NCI-H1092 treated with DMSO at 0.1 percent for 48 hours (cell line): ENCODE measurements at regions not wholly inside any gene's neighbourhood (a gene's known extent, or its start where the extent isn't known, plus 50 kb on each side); places are given as distances from the start of the nearest gene placed in this dataset.

ENCODE experiments used
- DNase-seq: peaks from one replicate; lab custom pipeline; 2025; lab: John Stamatoyannopoulos, UW

DNA sequence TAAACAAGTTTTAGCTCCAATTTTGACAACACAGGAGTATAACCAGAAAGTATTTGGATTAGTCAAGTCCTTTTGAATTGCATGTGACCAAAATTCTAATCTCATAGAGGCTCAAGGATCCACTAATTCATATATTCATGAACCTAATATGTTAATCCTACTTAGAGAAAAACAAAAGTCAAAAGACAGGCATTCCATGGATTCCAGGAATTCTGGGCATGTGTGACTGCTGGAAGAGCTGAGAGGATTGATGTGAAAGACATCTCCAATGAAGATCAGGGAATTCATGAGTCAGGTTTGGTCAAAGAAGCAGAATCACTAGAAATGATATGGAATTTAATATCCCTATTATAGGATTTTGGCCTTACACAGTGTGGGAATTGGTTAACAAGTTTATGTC, 1494.6 kb upstream of the DDX18 start:
- DNase-seq, result no peak

DNA sequence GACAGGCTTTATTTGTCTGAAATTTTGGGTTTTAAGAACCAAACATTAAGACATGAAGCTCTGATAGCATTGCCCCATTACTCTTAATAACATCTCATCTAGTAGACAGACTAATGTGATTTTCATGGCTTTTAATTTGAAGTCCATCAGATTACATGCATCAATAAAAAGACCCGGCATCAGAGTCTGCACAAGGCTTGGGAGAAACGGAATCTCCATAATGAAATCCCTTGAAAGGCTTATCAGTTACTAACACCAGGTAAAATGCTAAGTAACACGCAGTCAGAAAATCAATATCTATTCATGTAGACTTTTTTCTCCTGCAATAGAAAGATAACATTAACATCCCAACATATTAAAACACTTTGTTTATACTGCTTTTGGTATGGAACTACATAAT, 1485.2 kb upstream of the DDX18 start:
- DNase-seq, result no peak

DNA sequence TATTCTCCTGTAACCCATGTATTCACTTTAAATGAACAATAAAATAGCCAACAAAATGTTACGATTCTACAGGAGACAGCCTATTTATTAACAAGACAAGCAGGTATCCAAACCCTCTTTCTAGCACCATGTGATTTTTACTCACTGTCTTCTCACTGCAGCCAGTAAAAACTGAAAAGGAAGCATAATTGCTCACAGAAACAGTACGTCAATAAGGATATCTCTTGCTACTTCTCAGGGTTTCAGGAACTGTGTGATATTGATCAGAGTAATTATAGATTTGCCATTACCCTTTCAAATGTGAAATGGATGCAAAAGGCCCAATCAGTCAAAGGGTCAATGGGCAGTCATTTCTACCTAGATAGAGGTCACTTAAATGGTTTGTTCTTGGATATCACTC, 1473.8 kb upstream of the DDX18 start:
- DNase-seq, result no peak

DNA sequence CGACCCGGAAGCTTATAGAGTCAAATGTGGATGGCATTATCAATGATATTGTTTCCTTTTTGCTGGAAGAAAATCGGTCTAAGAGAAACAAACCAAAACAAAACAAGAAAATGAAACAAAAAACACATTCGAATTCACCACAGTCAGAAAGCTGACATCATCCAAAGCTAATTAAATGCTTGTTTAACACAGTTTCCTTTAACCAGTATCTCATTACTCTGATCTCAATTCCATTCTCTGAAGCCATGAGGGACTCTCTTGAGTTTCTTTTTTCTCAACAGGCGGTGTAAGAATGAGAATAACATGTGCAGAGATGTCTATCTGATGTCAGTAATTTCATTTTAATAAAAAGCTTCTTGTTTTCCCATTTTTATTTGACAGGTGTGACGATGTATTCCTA, 1448.3 kb upstream of the DDX18 start:
- DNase-seq, result no peak

DNA sequence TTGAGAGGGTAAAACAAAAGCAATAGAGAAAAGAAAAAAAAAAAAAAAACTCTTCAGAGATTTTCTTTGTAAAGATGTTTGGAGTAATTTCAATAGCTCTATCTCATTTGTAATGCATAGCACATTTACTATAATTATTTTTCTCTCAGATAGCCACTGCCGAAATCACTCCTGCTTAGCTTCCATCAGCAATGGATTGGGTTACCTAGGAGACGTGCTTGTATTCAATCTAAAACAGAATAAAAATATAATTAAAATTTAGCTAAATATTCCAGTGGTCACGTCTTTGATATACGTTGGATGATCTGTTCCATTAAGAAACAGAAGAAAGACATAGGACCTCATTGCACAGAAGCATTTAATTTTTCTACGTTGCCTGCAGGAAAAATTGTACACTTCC, 1435.7 kb upstream of the DDX18 start:
- DNase-seq, result no peak

DNA sequence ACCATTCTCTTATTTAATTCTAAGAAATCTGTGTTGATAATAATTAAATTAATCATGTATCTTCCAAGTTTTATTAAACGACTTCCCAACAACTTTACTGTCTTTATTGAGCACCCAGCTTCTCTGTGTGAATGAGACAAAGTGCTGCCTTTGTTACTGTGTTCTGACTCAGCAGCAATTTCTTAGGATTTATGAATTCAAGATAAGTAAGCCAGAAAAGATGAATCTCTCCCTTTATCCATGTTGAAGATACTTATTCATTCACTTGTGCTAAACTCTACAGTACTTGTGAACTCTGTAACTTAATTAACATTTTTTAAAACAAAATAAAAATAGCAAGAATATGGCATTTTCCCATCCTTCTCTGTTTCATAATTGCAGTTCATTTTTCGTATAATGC, 1403.3 kb upstream of the DDX18 start:
- no peak for DNase-seq

DNA sequence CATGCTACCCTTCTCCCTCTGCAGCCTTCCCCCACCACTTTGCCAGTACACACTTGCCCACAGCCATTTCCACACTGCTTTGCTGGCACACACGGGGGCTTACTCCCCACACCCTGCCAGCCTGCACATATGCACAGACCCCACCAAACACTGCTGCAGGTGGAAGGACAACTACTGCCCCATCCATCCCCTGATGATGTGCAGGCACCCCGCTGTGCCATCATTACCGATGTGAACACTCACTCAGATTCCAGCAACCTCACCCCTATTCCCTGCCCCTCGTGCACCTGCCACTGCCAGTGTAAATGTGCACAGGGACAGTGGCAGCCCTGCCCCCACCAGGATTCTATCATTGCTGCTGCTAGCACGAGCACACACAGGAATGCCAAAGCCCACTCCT, 1400.8 kb upstream of the DDX18 start:
- DNase-seq, result no peak

DNA sequence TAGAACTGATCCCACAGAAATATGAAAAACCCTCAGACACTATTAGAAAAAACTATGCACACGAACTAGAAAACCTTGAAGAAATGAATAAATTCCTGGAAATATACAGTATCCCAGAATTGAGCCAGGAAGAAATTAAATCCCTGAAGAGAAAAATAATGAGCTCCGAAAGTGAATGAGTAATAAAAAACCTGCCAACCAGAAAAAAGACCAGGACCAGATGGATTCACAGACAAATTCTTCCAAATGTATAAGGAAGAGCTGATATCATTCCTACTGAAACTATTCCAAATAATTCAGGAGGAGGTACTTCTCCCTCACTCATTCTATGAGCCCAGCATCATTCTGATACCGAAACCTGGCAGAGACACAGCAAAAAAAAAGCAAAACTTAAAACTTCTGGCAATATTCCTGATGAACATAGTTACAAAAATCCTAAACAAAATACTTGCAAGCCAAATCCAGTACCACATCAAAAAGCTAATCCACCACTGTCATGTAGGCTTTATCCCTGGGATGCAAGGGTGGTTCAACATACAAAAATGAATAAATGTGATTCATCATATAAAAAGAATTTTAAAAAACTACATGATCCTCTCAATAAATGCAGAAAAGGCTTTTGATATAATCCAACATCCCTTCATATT, 1397.6 kb upstream of the DDX18 start:
- no peak for DNase-seq

DNA sequence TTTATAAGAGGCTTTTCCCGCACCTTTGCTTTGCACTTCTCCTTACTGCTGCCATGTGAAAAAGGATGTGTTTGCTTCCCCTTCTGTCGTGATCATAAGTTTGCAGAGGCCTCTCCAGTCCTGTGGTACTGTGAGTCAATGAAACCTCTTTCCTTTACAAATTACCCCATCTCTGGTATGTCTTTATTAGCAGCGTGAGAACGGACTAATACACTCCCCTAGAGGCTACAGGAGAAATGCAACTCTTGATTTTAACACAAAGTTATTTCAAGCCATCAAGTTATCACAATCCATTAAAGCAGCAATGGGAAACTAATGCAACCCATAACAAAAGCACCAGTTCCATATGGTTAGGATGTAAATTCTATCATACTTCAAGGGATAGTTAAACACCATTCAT, 1378.8 kb upstream of the DDX18 start:
- no peak for DNase-seq

DNA sequence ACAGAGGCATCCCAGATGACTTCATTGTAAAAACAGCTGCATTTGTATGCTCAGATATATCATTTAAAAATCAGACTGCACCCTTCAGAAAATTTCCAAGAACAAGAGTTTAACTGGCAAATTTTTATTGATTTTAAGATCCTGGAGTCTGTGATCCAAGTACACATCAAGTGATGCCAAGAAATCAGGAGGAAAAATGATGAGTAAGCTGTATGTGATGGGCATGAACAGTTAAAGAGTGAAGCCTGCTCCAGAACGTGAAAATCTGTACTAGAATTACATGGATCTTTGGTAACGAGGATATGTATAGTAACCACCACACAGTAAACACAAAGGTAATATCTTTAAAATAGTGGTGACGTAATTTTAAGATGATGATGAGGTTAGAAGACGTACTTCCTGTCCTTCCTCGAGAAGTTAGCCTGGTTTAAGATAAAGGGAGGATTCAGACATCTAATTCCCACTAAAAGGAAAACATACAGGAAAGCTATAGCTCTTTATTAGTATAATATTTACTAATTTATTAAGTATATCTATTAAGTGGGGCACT, 1374.3 kb upstream of the DDX18 start:
- no peak for DNase-seq

DNA sequence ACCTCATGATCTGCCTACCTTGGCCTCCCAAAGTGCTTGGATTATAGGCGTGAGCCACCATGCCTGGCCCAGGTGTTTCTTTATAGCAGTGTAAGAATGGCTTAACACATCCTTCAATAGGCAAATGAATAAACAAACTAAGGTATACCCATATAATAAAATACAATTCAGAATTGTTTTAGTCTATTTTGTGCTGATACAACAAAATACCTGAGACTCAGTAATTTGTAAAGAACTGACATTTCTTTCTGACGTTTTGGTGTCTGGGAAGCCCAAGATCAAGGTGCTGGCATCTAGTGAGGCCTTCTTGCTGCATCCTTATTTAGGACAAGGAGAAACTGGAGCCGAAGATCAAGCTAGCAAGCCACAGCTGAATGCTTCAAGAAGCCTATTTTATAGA, 1372.1 kb upstream of the DDX18 start:
- DNase-seq, result no peak

DNA sequence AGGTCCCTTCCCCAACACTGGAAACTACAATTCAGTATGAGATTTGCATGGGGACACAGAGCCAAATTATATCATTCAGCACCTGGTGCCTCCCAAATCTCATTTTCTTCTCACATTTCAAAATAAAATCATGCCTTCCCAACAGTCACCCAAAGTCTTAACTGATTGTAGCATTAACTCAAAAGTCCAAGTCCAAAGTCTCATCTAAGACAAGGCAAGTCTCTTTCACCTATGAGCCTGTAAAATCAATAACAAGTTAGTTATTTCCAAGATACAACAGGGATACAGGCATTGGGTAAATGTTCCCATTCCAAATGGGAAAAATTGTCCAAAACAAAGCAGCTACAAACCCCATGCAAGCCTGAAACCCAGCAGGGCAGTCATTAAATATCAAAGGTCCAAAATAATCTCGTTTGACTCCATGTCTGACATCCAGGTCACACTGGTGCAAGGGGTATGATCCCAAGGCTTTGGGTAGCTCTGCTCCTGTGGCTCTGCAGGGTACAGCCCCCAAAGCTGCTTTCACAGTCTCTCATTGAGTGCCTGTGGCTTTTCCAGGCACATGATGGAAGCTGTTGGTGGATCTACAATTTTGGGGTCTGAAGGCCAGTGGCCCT, 1370.1 kb upstream of the DDX18 start:
- DNase-seq, result no peak

DNA sequence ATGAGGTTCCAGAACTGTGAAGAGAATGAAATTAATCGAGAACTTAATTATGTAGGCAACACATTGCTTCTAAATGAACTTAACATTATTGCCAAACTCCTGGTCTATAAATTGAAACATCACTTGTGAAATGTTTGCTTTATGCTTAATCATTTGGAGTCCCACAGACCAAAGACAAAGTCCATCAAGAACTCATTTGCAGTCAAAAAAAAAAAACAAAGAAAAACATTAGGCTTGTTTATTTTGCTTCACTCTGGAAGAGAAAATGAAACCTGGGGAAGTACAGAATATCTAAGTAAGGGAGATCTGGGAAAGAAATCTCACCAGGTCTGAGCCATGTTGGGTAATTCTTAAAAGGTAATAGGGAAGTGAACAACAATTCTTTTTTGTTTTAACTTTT, 1363.5 kb upstream of the DDX18 start:
- no peak for DNase-seq

DNA sequence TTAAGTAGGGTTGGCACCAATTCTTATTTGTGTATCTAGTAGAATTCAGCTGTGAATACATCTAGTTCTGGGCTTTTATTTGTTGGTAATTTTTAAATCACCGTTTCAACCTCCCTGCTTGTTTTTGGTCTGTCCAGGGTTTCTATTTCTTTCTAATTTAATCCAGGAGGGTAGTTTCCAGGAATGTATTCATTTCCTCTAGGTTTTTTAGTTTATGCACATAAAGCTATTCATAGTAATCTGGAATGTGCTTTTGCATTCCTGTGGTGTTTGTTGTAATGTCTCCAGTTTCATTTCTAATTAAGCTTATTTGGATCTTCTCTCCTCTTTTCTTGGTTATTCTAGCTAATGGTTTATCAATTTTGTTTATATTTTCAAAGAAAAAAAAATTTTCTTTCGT, 1361.8 kb upstream of the DDX18 start:
- DNase-seq, result no peak

DNA sequence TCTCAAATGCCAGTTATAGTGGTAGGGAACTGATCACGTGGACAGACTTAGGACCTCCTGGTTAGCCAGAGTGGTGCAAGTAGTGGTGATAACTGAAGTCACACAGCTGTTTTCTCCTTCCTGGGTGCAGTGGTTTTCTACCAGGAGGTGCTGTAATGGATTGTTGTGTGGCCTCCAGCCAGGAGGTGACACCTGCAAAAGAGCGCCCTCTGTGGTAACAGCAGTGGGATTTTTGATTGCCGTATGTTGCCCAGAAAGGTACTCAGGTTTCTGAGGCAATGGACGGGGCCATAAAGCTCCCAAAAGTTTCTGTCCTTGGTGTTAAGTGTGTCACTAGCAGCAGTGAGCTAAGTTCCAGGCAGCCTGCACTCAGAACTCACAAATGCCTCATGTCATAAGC, 1358.1 kb upstream of the DDX18 start:
- no peak for DNase-seq

DNA sequence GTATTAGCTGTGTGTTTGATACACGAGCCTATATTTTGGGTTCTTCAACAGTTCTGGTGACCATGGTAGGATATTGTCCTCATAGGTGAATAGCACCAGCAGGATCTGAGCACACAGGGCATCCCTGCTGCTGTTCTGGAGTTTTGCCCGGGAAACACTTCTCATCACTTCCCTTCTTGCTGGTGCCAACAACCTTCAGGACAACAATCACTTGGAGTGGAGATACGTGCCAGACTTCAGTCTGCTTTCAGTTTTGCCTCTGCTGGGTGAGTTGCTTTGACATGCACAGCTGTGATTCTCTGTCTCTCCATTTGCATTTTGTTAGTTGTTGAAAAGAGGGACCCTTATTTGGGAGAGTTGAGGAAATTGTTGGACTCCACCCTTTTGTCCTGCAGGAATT, 1347.2 kb upstream of the DDX18 start:
- DNase-seq, result peak; percentile 52

DNA sequence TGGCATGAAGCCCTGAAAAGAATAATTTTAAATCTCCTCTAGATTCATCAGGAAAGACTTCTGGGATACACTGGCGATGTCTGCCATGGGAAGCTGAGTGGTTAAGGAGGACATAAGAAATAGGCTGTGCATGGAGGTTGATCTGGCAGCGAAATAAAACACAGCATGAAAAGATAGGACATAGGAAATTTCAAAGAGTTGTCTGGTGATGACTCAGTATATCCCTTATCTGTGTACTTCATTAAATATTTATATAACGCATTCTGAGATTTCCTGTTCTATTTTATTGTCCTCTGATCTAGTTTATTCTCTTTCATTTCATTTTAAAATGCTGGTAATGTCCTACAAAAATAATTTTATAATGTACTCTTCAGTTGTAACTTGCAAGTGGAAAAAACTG, 1337.3 kb upstream of the DDX18 start:
- no peak for DNase-seq

DNA sequence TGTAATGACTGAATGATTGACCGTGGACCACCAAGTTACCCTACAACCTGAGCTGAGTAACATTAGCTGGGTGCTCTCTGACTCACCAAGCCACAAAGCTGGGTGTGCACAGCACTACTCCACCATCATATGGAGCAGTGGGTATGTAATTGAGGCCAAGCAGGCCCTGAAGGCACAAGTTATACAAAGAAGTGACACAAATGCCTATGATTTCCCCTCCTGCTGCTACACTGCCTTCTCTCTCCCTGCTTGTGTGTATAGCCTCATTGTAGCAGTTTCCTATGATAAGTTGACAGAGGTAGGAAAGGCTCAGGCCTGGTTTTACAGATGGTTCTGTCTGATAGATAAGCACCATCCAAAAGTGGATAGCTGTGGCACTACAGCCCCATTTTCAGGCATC, 1327.2 kb upstream of the DDX18 start:
- DNase-seq, result no peak

DNA sequence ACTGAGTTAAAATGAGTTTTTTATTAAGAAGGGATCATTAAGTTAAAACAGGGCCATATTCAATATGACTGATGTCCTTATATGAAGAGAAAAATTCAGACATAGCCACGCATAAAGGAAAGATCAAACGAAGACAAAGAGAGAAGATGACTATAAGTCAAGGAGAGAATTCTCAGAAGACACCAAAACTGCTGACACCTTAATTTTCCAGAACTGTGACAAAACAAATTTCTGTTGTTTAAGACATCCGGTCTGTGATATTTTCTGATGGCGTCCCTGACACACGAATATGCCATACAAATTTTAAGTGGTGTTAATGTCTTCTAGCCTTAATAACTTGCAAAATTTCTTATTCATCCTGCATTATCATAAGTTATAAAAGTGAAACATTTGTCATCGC, 1325.2 kb upstream of the DDX18 start:
- no peak for DNase-seq

DNA sequence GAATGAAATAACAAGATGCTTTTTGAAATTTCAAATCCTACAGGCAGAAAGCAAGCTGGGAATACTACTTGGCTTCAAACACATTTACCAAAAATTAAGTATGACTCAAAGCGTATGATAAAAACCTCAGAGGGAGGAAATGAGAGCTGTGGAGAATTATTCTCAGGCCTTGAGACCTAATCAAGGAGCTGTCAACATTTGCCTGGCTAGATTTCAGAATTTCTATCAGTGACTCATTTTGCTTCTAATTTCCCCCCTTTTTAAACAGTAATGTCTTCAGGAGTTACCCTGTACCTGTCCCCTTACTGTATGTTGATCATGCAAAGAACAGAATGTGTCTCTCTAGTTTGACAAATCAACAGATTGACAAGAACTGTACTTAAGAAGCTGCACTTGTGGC, 1324.5 kb upstream of the DDX18 start:
- DNase-seq, result no peak

DNA sequence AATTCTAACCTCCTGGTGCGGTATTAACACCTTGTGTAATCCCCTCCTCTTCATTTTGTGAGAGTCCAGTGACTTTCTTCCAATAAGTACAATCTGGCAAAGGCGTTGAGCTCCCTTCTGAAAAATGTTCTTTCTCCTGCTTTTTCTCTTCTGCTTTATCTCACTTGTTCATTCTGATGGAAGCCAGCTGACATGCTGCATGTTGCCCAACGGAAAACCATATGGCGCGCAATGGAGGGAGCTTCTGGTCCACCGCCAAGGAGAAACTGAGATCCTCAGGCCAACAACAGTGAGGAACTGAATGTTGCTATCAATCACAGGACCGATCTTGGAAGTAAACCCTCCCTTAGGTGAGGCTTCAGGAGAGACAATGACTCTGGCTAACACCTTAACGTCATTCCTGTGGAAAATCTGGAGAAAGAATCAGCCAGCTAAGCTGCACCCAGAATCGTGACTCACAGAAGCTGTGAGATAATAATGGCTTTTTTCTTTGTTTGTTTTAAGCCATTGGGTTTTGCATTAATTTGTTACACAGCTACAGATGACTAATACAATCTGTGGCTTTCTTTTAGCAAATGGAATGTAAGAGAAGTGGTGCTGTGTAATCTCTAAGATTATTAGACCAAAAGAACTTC, 1323.9 kb upstream of the DDX18 start:
- DNase-seq, result no peak

DNA sequence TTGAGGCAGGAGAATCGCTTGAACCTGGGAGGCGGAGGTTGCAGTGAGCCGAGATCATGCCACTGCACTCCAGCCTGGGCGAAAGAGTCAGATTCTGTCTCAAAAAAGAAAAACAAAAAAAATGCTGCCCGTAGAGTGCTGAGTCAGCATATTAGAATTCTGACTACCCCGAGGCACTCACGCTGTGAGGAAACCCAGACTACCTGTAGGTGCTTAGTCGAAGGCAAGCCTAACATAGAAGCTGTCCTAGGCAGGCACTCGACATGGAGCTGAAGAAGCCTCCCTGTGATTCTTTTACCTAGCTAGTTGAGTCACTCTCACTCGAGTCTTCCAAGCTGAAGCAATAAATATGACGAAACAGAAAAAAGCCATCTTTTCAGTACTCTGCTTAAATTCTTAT, 1323.2 kb upstream of the DDX18 start:
- DNase-seq, result no peak

DNA sequence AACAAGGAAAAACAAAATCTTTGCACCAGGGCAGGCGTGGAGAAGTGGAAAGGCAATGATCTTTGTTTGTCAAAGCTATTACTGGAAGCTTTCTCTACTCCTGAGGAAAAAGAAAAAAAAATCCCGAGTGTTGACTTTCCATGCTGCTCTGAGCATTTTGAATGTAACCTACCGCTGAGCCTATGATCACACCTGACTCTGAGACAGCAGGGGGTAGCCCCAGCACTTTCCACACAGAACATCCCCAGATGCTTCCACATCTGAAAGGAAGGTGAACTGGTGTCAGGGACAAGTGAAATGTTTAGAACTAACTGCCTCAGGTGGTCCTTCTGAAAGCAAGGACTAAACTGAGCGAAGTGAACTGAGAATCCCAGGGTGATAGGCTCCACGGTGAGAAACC, 1315.1 kb upstream of the DDX18 start:
- peak; percentile 44 for DNase-seq
